Heart left ventricle (tissue), 13 donors: ENCODE measurements at regions not wholly inside any gene's neighbourhood (a gene's known extent, or its start where the extent isn't known, plus 50 kb on each side); places are given as distances from the start of the nearest gene placed in this dataset.

Source experiments
- POLR2A ChIP-seq, 2 donors: fragments of 450-650 bp; IDR thresholded peaks; one replicate each; pipeline ENCODE4 v1.6.1; 2017; ENCODE audit warnings: antibody characterized with exemption in 2 of 2, mild to moderate bottlenecking in 2 of 2, moderate library complexity in 2 of 2
- TF ChIP-seq, protein P1 (sequence below), 12 donors: fragments of 200-600 bp; sonication (generic) in 4 of 12; IDR thresholded peaks; one replicate each; pipeline versions ENCODE4 v1.5.0 to v1.8.0; 2018 to 2022; ENCODE audit warnings: antibody characterized with exemption in 12 of 12, mild to moderate bottlenecking in 5 of 12
- donor health status: ischemic (EF 13 %, LVEDD 7.1; RV severe dilation, severe dysfunction).
- donor health status: DM: no; HTN: yes; CAD: no.
- donor health status: DM: no; HTN: no; CAD: no.
- donor health status: ischemic (EF 25% LVEDD 6.9; RV normal size, moderate dysfunction).
- donor health status: ischemic (EF 25% LVEDD 5.7; RV mildly dilated, moderate dysfunction).
- donor health status: ischemic (EF 35%, LVEDD 5.7; RV mildly dilated, moderate dysfunction).
- donor health status: nonischemic (EF 11% LVEDD 7.7; RV severe dilation, severe dysfunction).
- donor health status: DM: yes; HTN: yes; CAD: no.
- donor health status: PGD.
- donor health status: ischemic (EF 29% LVEDD 5.4; RV normal size, mild dysfunction).
- donor health status: nonischemic (EF 23%, LVEDD 6.1; RV moderate dilation, normal function).

- TF ChIP-seq, protein P1, sequence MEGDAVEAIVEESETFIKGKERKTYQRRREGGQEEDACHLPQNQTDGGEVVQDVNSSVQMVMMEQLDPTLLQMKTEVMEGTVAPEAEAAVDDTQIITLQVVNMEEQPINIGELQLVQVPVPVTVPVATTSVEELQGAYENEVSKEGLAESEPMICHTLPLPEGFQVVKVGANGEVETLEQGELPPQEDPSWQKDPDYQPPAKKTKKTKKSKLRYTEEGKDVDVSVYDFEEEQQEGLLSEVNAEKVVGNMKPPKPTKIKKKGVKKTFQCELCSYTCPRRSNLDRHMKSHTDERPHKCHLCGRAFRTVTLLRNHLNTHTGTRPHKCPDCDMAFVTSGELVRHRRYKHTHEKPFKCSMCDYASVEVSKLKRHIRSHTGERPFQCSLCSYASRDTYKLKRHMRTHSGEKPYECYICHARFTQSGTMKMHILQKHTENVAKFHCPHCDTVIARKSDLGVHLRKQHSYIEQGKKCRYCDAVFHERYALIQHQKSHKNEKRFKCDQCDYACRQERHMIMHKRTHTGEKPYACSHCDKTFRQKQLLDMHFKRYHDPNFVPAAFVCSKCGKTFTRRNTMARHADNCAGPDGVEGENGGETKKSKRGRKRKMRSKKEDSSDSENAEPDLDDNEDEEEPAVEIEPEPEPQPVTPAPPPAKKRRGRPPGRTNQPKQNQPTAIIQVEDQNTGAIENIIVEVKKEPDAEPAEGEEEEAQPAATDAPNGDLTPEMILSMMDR (IDR thresholded peaks at IDR 0.05) = no peak
- no peak for TF ChIP-seq POLR2A (IDR thresholded peaks at IDR 0.05)
These were observed 164.1 kb downstream of the TFAP2A start for GRCh38 chr6:10250655-10251220.
